Colonic mucosa (tissue), 4 donors: ENCODE measurements at regions not wholly inside any gene's neighbourhood (a gene's known extent, or its start where the extent isn't known, plus 50 kb on each side); places are given as distances from the start of the nearest gene placed in this dataset.

Source experiments
- DNase-seq: peaks from one replicate; pipeline ENCODE4 v3.0.0-alpha.2; 2020
- H3K27ac ChIP-seq: fragments of 200-600 bp; one replicate; pipeline ENCODE4 v1.8.0; 2021
- H3K27me3 ChIP-seq: fragments of 200-600 bp; one replicate; pipeline ENCODE4 v1.8.0; 2021
- H3K36me3 ChIP-seq: fragments of 200-600 bp; one replicate; pipeline ENCODE4 v1.8.0; 2021
- H3K4me1 ChIP-seq: fragments of 200-600 bp; one replicate; pipeline ENCODE4 v1.8.0; 2021; ENCODE audit warnings: mild to moderate bottlenecking
- H3K4me3 ChIP-seq: fragments of 200-600 bp; one replicate; pipeline ENCODE4 v1.8.0; 2021
- H3K9ac ChIP-seq, 2 donors: one replicate each; pipeline ENCODE4 v1.7.0; 2013; ENCODE audit warnings: control low read depth in 2 of 2, low read depth in 2 of 2, low read length in 2 of 2
- H3K9me3 ChIP-seq: fragments of 200-600 bp; one replicate; pipeline ENCODE4 v1.8.0; 2021
- intact Hi-C: fragments of 100-400 bp; cut with DNase I; formaldehyde crosslinking; loops from one replicate; pipeline ENCODE4 v1.14.1; 2022
- TF ChIP-seq, protein P1 (sequence below): fragments of 200-600 bp; IDR thresholded peaks from one replicate; pipeline ENCODE4 v1.8.0; 2022; ENCODE audit warnings: antibody characterized with exemption, mild to moderate bottlenecking
- donor health status: healthy.
- donor health status: DM: no; HTN: no; CAD: no.
- donor health status: DM: no; HTN: no; CAD: no.

DNA sequence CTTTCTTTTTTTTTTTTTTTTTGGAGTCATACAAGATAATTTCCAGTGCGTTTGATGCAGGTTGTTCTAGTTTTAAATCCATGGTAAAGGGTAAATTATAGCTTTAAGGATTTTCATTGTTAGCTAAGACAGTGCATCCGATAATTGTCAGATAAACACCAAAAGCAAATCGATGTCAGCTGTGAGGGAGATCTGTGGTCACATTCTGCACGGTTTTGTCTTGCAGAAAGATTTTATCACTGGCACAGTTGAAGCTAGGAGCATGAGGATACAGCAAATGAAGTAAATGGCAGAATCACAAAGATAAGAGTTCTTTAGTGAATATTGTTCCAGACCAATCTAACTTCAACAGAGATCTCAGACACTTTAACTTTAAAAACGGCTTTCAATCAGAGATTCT is 648.8 kb upstream of the COBL start:
- H3K27ac ChIP-seq = no peak overlapping the region
- H3K9ac ChIP-seq = no peak overlapping the region
- H3K4me1 ChIP-seq = no peaks in the 10 kb centered on the region
- intact Hi-C loops = no loop called here
- no peaks in the 10 kb centered on the region for H3K9me3 ChIP-seq
- H3K4me3 ChIP-seq = no peak overlapping the region
- no peaks in the 10 kb centered on the region for H3K36me3 ChIP-seq
- TF ChIP-seq, protein P1, sequence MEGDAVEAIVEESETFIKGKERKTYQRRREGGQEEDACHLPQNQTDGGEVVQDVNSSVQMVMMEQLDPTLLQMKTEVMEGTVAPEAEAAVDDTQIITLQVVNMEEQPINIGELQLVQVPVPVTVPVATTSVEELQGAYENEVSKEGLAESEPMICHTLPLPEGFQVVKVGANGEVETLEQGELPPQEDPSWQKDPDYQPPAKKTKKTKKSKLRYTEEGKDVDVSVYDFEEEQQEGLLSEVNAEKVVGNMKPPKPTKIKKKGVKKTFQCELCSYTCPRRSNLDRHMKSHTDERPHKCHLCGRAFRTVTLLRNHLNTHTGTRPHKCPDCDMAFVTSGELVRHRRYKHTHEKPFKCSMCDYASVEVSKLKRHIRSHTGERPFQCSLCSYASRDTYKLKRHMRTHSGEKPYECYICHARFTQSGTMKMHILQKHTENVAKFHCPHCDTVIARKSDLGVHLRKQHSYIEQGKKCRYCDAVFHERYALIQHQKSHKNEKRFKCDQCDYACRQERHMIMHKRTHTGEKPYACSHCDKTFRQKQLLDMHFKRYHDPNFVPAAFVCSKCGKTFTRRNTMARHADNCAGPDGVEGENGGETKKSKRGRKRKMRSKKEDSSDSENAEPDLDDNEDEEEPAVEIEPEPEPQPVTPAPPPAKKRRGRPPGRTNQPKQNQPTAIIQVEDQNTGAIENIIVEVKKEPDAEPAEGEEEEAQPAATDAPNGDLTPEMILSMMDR = no peak
- H3K27me3 ChIP-seq = no peaks in the 10 kb centered on the region
- no peak for DNase-seq

DNA sequence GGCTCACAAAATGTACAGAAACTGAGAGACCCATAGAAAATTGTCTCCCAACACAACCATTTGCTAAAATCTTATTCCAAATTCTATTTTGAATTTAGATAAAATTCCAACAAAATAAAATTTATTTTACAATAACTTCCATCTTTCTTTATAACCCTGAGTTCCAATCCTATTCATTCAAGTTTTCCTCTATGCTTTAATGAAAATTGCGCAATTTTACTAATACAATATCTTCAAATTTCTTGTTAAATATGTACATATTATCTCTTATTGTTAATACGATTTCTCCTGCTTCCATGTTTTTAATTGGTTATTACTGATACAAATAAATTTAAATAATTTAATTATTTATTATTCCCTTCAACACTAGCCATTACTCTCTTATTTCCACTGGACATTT is 645.2 kb upstream of the COBL start:
- intact Hi-C loops = no loop called here
- DNase-seq = no peak
- H3K4me3 ChIP-seq = no peak overlapping the region

DNA sequence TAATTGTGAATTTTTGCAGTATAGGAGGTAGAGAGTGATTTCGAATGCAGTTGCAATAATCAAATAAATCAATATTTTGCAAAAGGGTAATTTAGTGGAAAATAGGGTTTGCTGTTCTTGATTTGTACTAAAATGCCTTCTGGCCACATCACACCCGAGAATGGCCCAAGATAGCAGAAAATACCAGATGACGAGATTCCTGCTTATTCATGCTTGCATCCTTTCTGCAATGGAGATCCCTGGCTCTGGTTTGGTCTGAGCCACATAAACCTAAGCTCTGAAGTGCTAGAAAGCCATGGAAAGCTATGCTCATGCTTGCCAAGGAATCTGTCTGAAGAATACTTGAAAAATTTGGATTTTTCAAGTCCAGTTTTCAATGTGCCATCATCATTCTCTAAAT is 634.2 kb upstream of the COBL start:
- intact Hi-C loops = no loop called here
- no peak for DNase-seq
- H3K36me3 ChIP-seq = no peaks in the 10 kb centered on the region
- H3K27me3 ChIP-seq = no peaks in the 10 kb centered on the region
- TF ChIP-seq, protein P1 = no peak
- no peak overlapping the region for H3K9ac ChIP-seq
- no peak overlapping the region for H3K27ac ChIP-seq
- no peaks in the 10 kb centered on the region for H3K4me1 ChIP-seq
- no peaks in the 10 kb centered on the region for H3K9me3 ChIP-seq
- H3K4me3 ChIP-seq = no peak overlapping the region

More for the DNA sequence above, 645.2 kb upstream of the COBL start:
- Histone ChIP-seq H3K9ac (no peak overlapping the region), H3K27me3 (no peaks in the 10 kb centered on the region), H3K36me3 (no peaks in the 10 kb centered on the region), H3K4me1 (no peaks in the 10 kb centered on the region), H3K27ac (no peak overlapping the region), H3K9me3 (no peaks in the 10 kb centered on the region)
- TF ChIP-seq, protein P1 = no peak

DNA sequence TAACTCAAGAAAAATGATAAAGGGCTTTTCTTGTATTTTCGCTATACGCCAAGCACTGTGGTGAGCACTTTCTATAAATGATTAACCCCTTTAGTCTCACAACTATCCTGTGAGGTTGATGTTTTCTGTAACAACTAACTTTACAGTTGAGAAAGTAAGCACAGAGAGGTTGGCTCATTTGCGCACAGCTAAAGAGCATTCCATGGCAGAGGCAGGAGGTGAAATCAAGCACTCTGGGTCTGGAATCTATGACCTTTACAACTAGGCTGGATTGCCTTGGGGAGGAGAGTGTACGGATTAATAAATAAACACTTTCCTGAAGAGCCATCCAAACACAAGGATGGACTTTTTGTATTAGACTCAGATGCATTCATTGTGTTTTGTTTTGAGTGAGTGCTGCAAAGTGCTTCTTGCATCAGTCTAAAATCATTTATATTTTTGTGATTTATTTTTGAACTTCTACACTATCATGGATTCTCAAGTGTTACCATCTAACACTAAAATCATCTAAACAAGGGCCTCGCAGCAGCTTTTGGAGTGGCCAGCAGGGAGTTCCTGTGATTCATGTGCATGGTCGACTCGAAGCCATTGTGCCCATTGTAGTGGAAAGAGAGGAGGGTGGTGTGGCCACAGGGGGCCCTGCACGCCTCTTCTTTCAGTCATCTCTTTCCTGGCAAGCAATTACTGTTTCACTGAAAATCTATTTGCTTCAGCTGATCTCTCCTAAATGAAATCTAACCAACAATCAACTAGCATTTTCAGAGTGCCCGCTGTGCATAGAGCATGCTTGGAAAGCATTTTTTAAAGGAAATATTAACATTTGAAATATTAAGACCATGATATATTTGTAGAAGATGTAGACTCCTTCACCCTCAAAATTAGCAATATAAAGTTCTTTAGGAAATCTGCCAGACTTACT is 633.4 kb upstream of the COBL start:
- H3K4me1 ChIP-seq = no peaks in the 10 kb centered on the region
- no peaks in the 10 kb centered on the region for H3K27me3 ChIP-seq
- TF ChIP-seq, protein P1 = no peak
- no peak overlapping the region for H3K4me3 ChIP-seq
- no peak for DNase-seq
- no peak overlapping the region for H3K9ac ChIP-seq
- intact Hi-C loops = no loop called here
- no peaks in the 10 kb centered on the region for H3K36me3 ChIP-seq
- no peaks in the 10 kb centered on the region for H3K9me3 ChIP-seq
- no peak overlapping the region for H3K27ac ChIP-seq

GRCh38 chr7:51930834-51931233 is 614.2 kb upstream of the COBL start:
- no peak overlapping the region for H3K9ac ChIP-seq
- intact Hi-C loops = no loop called here
- DNase-seq = no peak
- TF ChIP-seq, protein P1 = no peak
- no peaks in the 10 kb centered on the region for H3K36me3 ChIP-seq
- H3K27ac ChIP-seq = no peak overlapping the region
- H3K4me1 ChIP-seq = no peaks in the 10 kb centered on the region
- no peaks in the 10 kb centered on the region for H3K27me3 ChIP-seq
- H3K9me3 ChIP-seq = no peaks in the 10 kb centered on the region
- H3K4me3 ChIP-seq = no peak overlapping the region
